Brain microvascular endothelial cell (primary cell): ENCODE measurements at regions not wholly inside any gene's neighbourhood (a gene's known extent, or its start where the extent isn't known, plus 50 kb on each side); places are given as distances from the start of the nearest gene placed in this dataset.

Experiments used
- DNase-seq: peaks from one replicate; pipeline ENCODE4 v3.0.0-alpha.2; 2020
- H3K27ac ChIP-seq: fragments of 250-450 bp; sonication (Bioruptor Pico); 2 replicates; pipeline ENCODE4 v1.5.1; 2020; ENCODE audit warnings: mild to moderate bottlenecking, moderate library complexity
- H3K27me3 ChIP-seq: fragments of 250-450 bp; sonication (Bioruptor Pico); replicated peaks from 2 replicates; pipeline ENCODE4 v1.5.1; 2020; ENCODE audit warnings: mild to moderate bottlenecking
- H3K36me3 ChIP-seq: fragments of 250-450 bp; sonication (Bioruptor Pico); replicated peaks from 2 replicates; pipeline ENCODE4 v1.5.1; 2020; ENCODE audit warnings: mild to moderate bottlenecking
- H3K4me3 ChIP-seq: 2 replicates; pipeline ENCODE4 v1.5.1; 2011; ENCODE audit warnings: low read depth, mild to moderate bottlenecking, control low read depth, low read length, moderate library complexity
- CTCF ChIP-seq: IDR thresholded peaks from 2 replicates; pipeline ENCODE4 v1.5.1; 2011; ENCODE audit warnings: low read depth, mild to moderate bottlenecking, moderate library complexity, low read length, control low read depth, inconsistent platforms; ENCODE audit errors: missing control alignments
- in situ Hi-C: cut with HindIII; loops from 2 replicates; pipeline ENCODE4 v1.10.0; 2017; ENCODE audit warnings: low sequenced_read_pairs, low pct_ligation_motif_present

GRCh38 chr15:62568004-62568403 is 402.9 kb upstream of the C2CD4B start:
- Histone ChIP-seq H3K27me3 (no peaks in the 10 kb centered on the region), H3K36me3 (no peaks in the 10 kb centered on the region), H3K4me3 (no peak overlapping the region), H3K27ac (no peak overlapping the region)
- DNase-seq, result no peak
- TF ChIP-seq CTCF, result no peak
- in situ Hi-C loops, result no loop called here

- no peak overlapping the region for H3K27ac ChIP-seq
- no peak for TF ChIP-seq CTCF
- H3K36me3 ChIP-seq, result no peaks in the 10 kb centered on the region
- in situ Hi-C loops, result no loop called here
- no peak for DNase-seq
- H3K4me3 ChIP-seq, result no peak overlapping the region
- no peaks in the 10 kb centered on the region for H3K27me3 ChIP-seq
Observed at GRCh38 chr15:62568702-62569101, 403.6 kb upstream of the C2CD4B start.

- Histone ChIP-seq H3K36me3 (no peaks in the 10 kb centered on the region), H3K27ac (no peak overlapping the region), H3K4me3 (no peak overlapping the region), H3K27me3 (no peaks in the 10 kb centered on the region)
- peak; percentile 58 for DNase-seq
- in situ Hi-C loops, result no loop called here
- TF ChIP-seq CTCF, result no peak
Observed at GRCh38 chr15:62569460-62570404, 404.6 kb upstream of the C2CD4B start.

- Histone ChIP-seq H3K27ac (no peak overlapping the region), H3K27me3 (no peaks in the 10 kb centered on the region), H3K4me3 (no peak overlapping the region), H3K36me3 (no peaks in the 10 kb centered on the region)
- TF ChIP-seq CTCF, result no peak
- no peak for DNase-seq
- in situ Hi-C loops, result no loop called here
Observed at GRCh38 chr15:62570405-62570783, 405.3 kb upstream of the C2CD4B start.

GRCh38 chr15:62571072-62571471 is 406.0 kb upstream of the C2CD4B start:
- no peaks in the 10 kb centered on the region for H3K27me3 ChIP-seq
- in situ Hi-C loops, result no loop called here
- no peaks in the 10 kb centered on the region for H3K36me3 ChIP-seq
- DNase-seq, result no peak
- no peak for TF ChIP-seq CTCF
- no peak overlapping the region for H3K4me3 ChIP-seq
- H3K27ac ChIP-seq, result no peak overlapping the region

- TF ChIP-seq CTCF, result no peak
- in situ Hi-C loops, result no loop called here
- no peaks in the 10 kb centered on the region for H3K36me3 ChIP-seq
- H3K27me3 ChIP-seq, result no peaks in the 10 kb centered on the region
- H3K27ac ChIP-seq, result no peak overlapping the region
- DNase-seq, result no peak
- no peak overlapping the region for H3K4me3 ChIP-seq
Observed at GRCh38 chr15:62572797-62573196, 407.7 kb upstream of the C2CD4B start.
